ENCODE measurements at regions not wholly inside any gene's neighbourhood (a gene's known extent, or its start where the extent isn't known, plus 50 kb on each side); places are given as distances from the start of the nearest gene placed in this dataset.

GRCh38 chr6:44558024-44558831 is 170.7 kb downstream of the CDC5L start:
- DNase-seq (ENCODE audit: low read depth): no peak
- TF ChIP-seq CTCF (IDR thresholded peaks at IDR 0.05; ENCODE audit: insufficient read depth, low read depth, low read length, missing control alignments): no peak
- H3K4me3 ChIP-seq (ENCODE audit: low read length): no peak overlapping the region

- TF ChIP-seq CTCF (IDR thresholded peaks at IDR 0.05; ENCODE audit: insufficient read depth, low read depth, low read length, missing control alignments): no peak
- DNase-seq (ENCODE audit: low read depth): no peak
- H3K4me3 ChIP-seq (ENCODE audit: low read length): no peak overlapping the region
These were observed 171.3 kb downstream of the CDC5L start for GRCh38 chr6:44558832-44559251.

- no peak for DNase-seq (ENCODE audit: low read depth)
- TF ChIP-seq CTCF (IDR thresholded peaks at IDR 0.05; ENCODE audit: insufficient read depth, low read depth, low read length, missing control alignments): no peak
- H3K4me3 ChIP-seq (ENCODE audit: low read length): no peak overlapping the region
These were observed 172.2 kb downstream of the CDC5L start for GRCh38 chr6:44559486-44560270.

GRCh38 chr6:44560458-44561059 is 173.1 kb downstream of the CDC5L start:
- no peak for TF ChIP-seq CTCF (IDR thresholded peaks at IDR 0.05; ENCODE audit: insufficient read depth, low read depth, low read length, missing control alignments)
- no peak overlapping the region for H3K4me3 ChIP-seq (ENCODE audit: low read length)
- DNase-seq (ENCODE audit: low read depth): no peak

- no peak for DNase-seq (ENCODE audit: low read depth)
- H3K4me3 ChIP-seq (ENCODE audit: low read length): no peak overlapping the region
- TF ChIP-seq CTCF (IDR thresholded peaks at IDR 0.05; ENCODE audit: insufficient read depth, low read depth, low read length, missing control alignments): no peak
These were observed 173.6 kb downstream of the CDC5L start for GRCh38 chr6:44561060-44561623.

- no peak for DNase-seq (ENCODE audit: low read depth)
- TF ChIP-seq CTCF (IDR thresholded peaks at IDR 0.05; ENCODE audit: insufficient read depth, low read depth, low read length, missing control alignments): no peak
- no peak overlapping the region for H3K4me3 ChIP-seq (ENCODE audit: low read length)
These were observed 174.5 kb downstream of the CDC5L start for GRCh38 chr6:44561832-44562665.

Measured in epithelial cell of esophagus (primary cell).